K562 (cell line): ENCODE measurements at regions not wholly inside any gene's neighbourhood (a gene's known extent, or its start where the extent isn't known, plus 50 kb on each side); places are given as distances from the start of the nearest gene placed in this dataset.

Experiments used
- ATAC-seq: fragments of 200-7000 bp; cut with Tn5 transposase; 3 replicates; pipeline ENCODE4 v1.9.1; 2020; ENCODE audit warnings: moderate library complexity
- BruUV-seq: library from RNA; stranded (reverse); fragments of 400-500 nt; replicated peaks from 2 replicates; lab custom pipeline; 2021; lab: Mats Ljungman, UMichigan
- CTCF ChIA-PET: fragments of 300-600 bp; formaldehyde crosslinking; extraction: SDS; loops from one replicate; lab custom pipeline; 2021; ENCODE audit warnings: low intra/inter-chr PET ratio; lab: Yijun Ruan, JAX
- POLR2A ChIA-PET: fragments of 300-600, 350-650 bp; sonication (Branson Sonifier 250); formaldehyde crosslinking; extraction: SDS; loops from one replicate; lab custom pipeline; 2021; ENCODE audit warnings: antibody characterized with exemption, inconsistent platforms; lab: Yijun Ruan, JAX
- DNase-seq, 4 experiments: peaks; one replicate each; pipeline versions ENCODE4 v3.0.0 to v3.0.0-alpha.2; 2011 to 2018; ENCODE audit warnings: low spot score in 3 of 4, mixed read lengths in 3 of 4; ENCODE audit errors: extremely low read depth in 1 of 4
- FAIRE-seq: peaks from 2 replicates; lab custom pipeline; 2011; peaks lifted over from hg19 to GRCh38; lab: Jason Lieb, UNC
- H2AFZ ChIP-seq: 2 replicates; pipeline ENCODE4 v1.6.0; 2011; ENCODE audit warnings: low read depth, low read length, control low read depth, inconsistent platforms
- H3K27ac ChIP-seq: fragments of 200-600 bp; 3 replicates; pipeline ENCODE4 v1.8.0; 2011; ENCODE audit warnings: low read depth, mild to moderate bottlenecking, control low read depth, inconsistent platforms, low read length, moderate library complexity, mixed read lengths; ENCODE audit errors: extremely low read depth
- H3K27me3 ChIP-seq, 2 experiments: fragments of 300-600 bp in 1 of 2; 2 replicates in 1 of 2; 3 replicates in 1 of 2; pipeline versions ENCODE4 v1.6.0 to v1.8.0; 2011; ENCODE audit warnings: inconsistent platforms in 2 of 2, low read length in 2 of 2, mild to moderate bottlenecking in 1 of 2, mixed read lengths in 1 of 2, moderate library complexity in 1 of 2; ENCODE audit not compliant: control insufficient read depth in 2 of 2, insufficient read depth in 2 of 2
- H3K36me3 ChIP-seq: fragments of 300-600 bp; 3 replicates; pipeline ENCODE4 v1.8.0; 2011; ENCODE audit warnings: mild to moderate bottlenecking, low read length, inconsistent platforms; ENCODE audit not compliant: control insufficient read depth, insufficient read depth
- H3K4me1 ChIP-seq, 2 experiments: fragments of 200-600 bp in 1 of 2; replicated peaks in 1 of 2; 2 replicates in 1 of 2; 3 replicates in 1 of 2; pipeline versions ENCODE4 v1.5.1 to v1.8.0; 2011; ENCODE audit warnings: inconsistent platforms in 2 of 2, low read length in 2 of 2, mild to moderate bottlenecking in 1 of 2, mixed read lengths in 1 of 2, moderate library complexity in 1 of 2; ENCODE audit not compliant: control insufficient read depth in 2 of 2, insufficient read depth in 2 of 2
- H3K4me2 ChIP-seq: 2 replicates; pipeline ENCODE4 v1.6.1; 2011; ENCODE audit warnings: low read length, control low read depth, inconsistent platforms, mixed read lengths; ENCODE audit not compliant: insufficient read depth
- H3K4me3 ChIP-seq: fragments of 200-600 bp; sonication (generic), shearing (Covaris generic); 2 replicates; pipeline ENCODE4 v1.5.1; 2016; ENCODE audit warnings: control low read depth, inconsistent platforms
- H3K79me2 ChIP-seq: fragments of 200-600 bp; 3 replicates; pipeline ENCODE4 v1.8.0; 2011; ENCODE audit warnings: low read length, inconsistent platforms; ENCODE audit not compliant: control insufficient read depth, insufficient read depth
- H3K9ac ChIP-seq, 2 experiments: 2 replicates each; pipeline versions ENCODE4 v1.6.0 to v1.6.1; 2011; ENCODE audit warnings: low read depth in 2 of 2, low read length in 2 of 2, control low read depth in 1 of 2, inconsistent platforms in 1 of 2, mild to moderate bottlenecking in 1 of 2, mixed read lengths in 1 of 2; ENCODE audit not compliant: insufficient read depth in 1 of 2
- H3K9me1 ChIP-seq: one replicate; pipeline ENCODE4 v1.6.0; 2011; ENCODE audit warnings: inconsistent platforms, mild to moderate bottlenecking, low read length, moderate library complexity; ENCODE audit not compliant: control insufficient read depth, insufficient read depth
- H3K9me3 ChIP-seq: replicated peaks from 2 replicates; pipeline ENCODE4 v1.5.1; 2011; ENCODE audit warnings: low read depth, low read length, inconsistent platforms; ENCODE audit not compliant: control insufficient read depth, insufficient read depth
- H4K20me1 ChIP-seq: replicated peaks from 2 replicates; pipeline ENCODE4 v1.6.1; 2011; ENCODE audit warnings: low read length, inconsistent platforms, mixed read lengths; ENCODE audit not compliant: control insufficient read depth, insufficient read depth
- ATF3 ChIP-seq, 2 experiments: fragments of 450-650 bp in 1 of 2; sonication (generic) in 1 of 2; formaldehyde crosslinking in 1 of 2; IDR thresholded peaks in 1 of 2; conservative IDR thresholded peaks in 1 of 2; 2 replicates each; pipeline versions ENCODE4 v1.6.1 to v1.8.1; 2016 to 2023; ENCODE audit warnings: mild to moderate bottlenecking in 2 of 2, moderate library complexity in 2 of 2, inconsistent platforms in 1 of 2, missing genetic modification reagents in 1 of 2
- CHCHD3 ChIP-seq: fragments of 250-450 bp; sonication (Bioruptor Pico); IDR thresholded peaks from 2 replicates; pipeline ENCODE4 v2.1.2; 2022; ENCODE audit warnings: mild to moderate bottlenecking
- EP400 ChIP-seq: fragments of 450-650 bp; IDR thresholded peaks from 2 replicates; pipeline ENCODE4 v1.6.1; 2017; ENCODE audit warnings: antibody characterized with exemption, mild to moderate bottlenecking, moderate library complexity
- FIP1L1 ChIP-seq: fragments of 200-400 bp; formaldehyde crosslinking; IDR thresholded peaks from 2 replicates; pipeline ENCODE4 v1.6.1; 2018; ENCODE audit warnings: mild to moderate bottlenecking, low read depth, low read length; ENCODE audit not compliant: poor library complexity, severe bottlenecking
- HOMEZ ChIP-seq: fragments of 250-450 bp; sonication (Bioruptor Pico); IDR thresholded peaks from 2 replicates; pipeline ENCODE4 v1.4.0; 2020; ENCODE audit warnings: mild to moderate bottlenecking, moderate library complexity
- KLF16 ChIP-seq: IDR thresholded peaks from 2 replicates; pipeline ENCODE4 v1.6.1; 2016; ENCODE audit warnings: antibody characterized with exemption
- NR3C1 ChIP-seq: sonication (generic); formaldehyde crosslinking; IDR thresholded peaks from 2 replicates; pipeline ENCODE4 v1.8.1; 2022; ENCODE audit warnings: missing genetic modification reagents
- SPI1 ChIP-seq: IDR thresholded peaks from 2 replicates; pipeline ENCODE4 v1.6.1; 2011; ENCODE audit warnings: low read depth, low read length, control low read depth, borderline replicate concordance
- XRCC4 ChIP-seq: IDR thresholded peaks from one replicate; pipeline ENCODE4 v1.6.1; 2011; ENCODE audit not compliant: insufficient read depth, insufficient read length; ENCODE audit errors: extremely low read depth
- ZBTB11 ChIP-seq, 3 experiments: fragments of 200-800 bp in 1 of 3; fragments of 250-450 bp in 1 of 3; fragments of 450-650 bp in 1 of 3; sonication (Bioruptor Pico) in 1 of 3; sonication (Bioruptor generic) in 1 of 3; formaldehyde crosslinking in 1 of 3; IDR thresholded peaks; 2 replicates each; pipeline versions ENCODE4 v1.6.1 to v1.8.0; 2016 to 2022; ENCODE audit warnings: mild to moderate bottlenecking in 2 of 3, missing genetic modification characterization in 2 of 3, missing compliant biosample characterization in 1 of 3, moderate library complexity in 1 of 3
- ZNF347 ChIP-seq: fragments of 450-650 bp; formaldehyde crosslinking; IDR thresholded peaks from 2 replicates; pipeline ENCODE4 v1.4.0; 2020; ENCODE audit warnings: low read depth, mild to moderate bottlenecking, moderate library complexity
- ZNF592 ChIP-seq: fragments of 450-650 bp; IDR thresholded peaks from 2 replicates; pipeline ENCODE4 v1.6.1; 2017; ENCODE audit warnings: antibody characterized with exemption, mild to moderate bottlenecking
- WGBS: fragments of 100-300 bp; shearing (Covaris generic); methylation state at CpG from one replicate; pipeline ENCODE4 v1.1.6; 2016; ENCODE audit warnings: low coverage, mixed read lengths; ENCODE audit not compliant: insufficient coverage; ENCODE audit errors: missing lambda C conversion rate; 5-methylcytosine and 5-hydroxymethylcytosine counted together
- in situ Hi-C: fragments of 300-500 bp; cut with MboI; formaldehyde crosslinking; loops from 4 replicates; pipeline ENCODE4 v1.15.0; 2018; ENCODE audit warnings: inconsistent platforms, mixed read lengths
- intact Hi-C: fragments of 100-400 bp; cut with micrococcal nuclease; formaldehyde crosslinking; loops from 2 replicates; pipeline ENCODE4 v1.14.2; 2022

- Histone ChIP-seq H3K9ac (no peak overlapping the region), H3K79me2 (no peaks in the 10 kb centered on the region), H4K20me1 (no peaks in the 10 kb centered on the region), H3K9me3 (no peaks in the 10 kb centered on the region), H3K27me3 (no peaks in the 10 kb centered on the region), H3K36me3 (no peaks in the 10 kb centered on the region), H3K4me3 (no peak overlapping the region), H3K27ac (no peak overlapping the region), H3K4me2 (no peak overlapping the region), H3K4me1 (peaks cover 0 to 25% of the 10 kb centered on the region in 2 experiments; a peak in 4 of 5 replicates), H3K9me1 (no peaks in the 10 kb centered on the region), H2AFZ (no peak overlapping the region)
- ChIA-PET CTCF (no interaction called here), POLR2A (no interaction called here)
- in situ Hi-C loops: no loop called here
- DNase-seq: no peak
- WGBS: 33% methylated on average over 5 of the region's 5 CpGs
- intact Hi-C loops: no loop called here
- FAIRE-seq: no peak
- no peak for ATAC-seq
- no TSS peak for BruUV-seq
- no peak for TF ChIP-seq FIP1L1
- TF ChIP-seq KLF16: no peak
- no peak for TF ChIP-seq ZNF592
- TF ChIP-seq XRCC4: no peak
- TF ChIP-seq ZNF347 (CRISPR knock-in tag): no peak
- TF ChIP-seq CHCHD3: no peak
- peak; percentile 28; the same call in 1 of the 2 replicates for TF ChIP-seq SPI1
- no peak for TF ChIP-seq ZBTB11 (CRISPR knock-in tag; IDR thresholded peaks at IDR 0.05)
- TF ChIP-seq NR3C1 (CRISPR knock-in tag): no peak
- peak; percentile 70 for TF ChIP-seq ATF3 (IDR thresholded peaks at IDR 0.05)
- TF ChIP-seq ATF3 (CRISPR knock-in tag; conservative IDR thresholded peaks at IDR 0.05): no peak
- no peak for TF ChIP-seq HOMEZ (CRISPR knock-in tag)
- TF ChIP-seq EP400: no peak
Measured at GRCh38 chr5:174533751-174534241, 190.6 kb upstream of the MSX2 start.
